Fibroblast of the aortic adventitia (primary cell): ENCODE measurements at regions not wholly inside any gene's neighbourhood (a gene's known extent, or its start where the extent isn't known, plus 50 kb on each side); places are given as distances from the start of the nearest gene placed in this dataset.

Experiments used
- DNase-seq: peaks from one replicate; pipeline ENCODE4 v3.0.0-alpha.2; 2010; ENCODE audit warnings: low read depth
- H3K4me3 ChIP-seq: 2 replicates; pipeline ENCODE4 v1.5.1; 2011; ENCODE audit warnings: low read depth, mild to moderate bottlenecking, control low read depth, low read length, moderate library complexity
- TF ChIP-seq, protein P1 (sequence below): IDR thresholded peaks from 2 replicates; pipeline ENCODE4 v1.5.1; 2011; ENCODE audit warnings: mild to moderate bottlenecking, low read length, control low read depth, inconsistent platforms; ENCODE audit not compliant: insufficient read depth

- H3K4me3 ChIP-seq: no peak overlapping the region
- TF ChIP-seq, protein P1, sequence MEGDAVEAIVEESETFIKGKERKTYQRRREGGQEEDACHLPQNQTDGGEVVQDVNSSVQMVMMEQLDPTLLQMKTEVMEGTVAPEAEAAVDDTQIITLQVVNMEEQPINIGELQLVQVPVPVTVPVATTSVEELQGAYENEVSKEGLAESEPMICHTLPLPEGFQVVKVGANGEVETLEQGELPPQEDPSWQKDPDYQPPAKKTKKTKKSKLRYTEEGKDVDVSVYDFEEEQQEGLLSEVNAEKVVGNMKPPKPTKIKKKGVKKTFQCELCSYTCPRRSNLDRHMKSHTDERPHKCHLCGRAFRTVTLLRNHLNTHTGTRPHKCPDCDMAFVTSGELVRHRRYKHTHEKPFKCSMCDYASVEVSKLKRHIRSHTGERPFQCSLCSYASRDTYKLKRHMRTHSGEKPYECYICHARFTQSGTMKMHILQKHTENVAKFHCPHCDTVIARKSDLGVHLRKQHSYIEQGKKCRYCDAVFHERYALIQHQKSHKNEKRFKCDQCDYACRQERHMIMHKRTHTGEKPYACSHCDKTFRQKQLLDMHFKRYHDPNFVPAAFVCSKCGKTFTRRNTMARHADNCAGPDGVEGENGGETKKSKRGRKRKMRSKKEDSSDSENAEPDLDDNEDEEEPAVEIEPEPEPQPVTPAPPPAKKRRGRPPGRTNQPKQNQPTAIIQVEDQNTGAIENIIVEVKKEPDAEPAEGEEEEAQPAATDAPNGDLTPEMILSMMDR: no peak
- no peak for DNase-seq
Measured at GRCh38 chr5:8396246-8396645, 527.3 kb downstream of the MTRR start.

DNA sequence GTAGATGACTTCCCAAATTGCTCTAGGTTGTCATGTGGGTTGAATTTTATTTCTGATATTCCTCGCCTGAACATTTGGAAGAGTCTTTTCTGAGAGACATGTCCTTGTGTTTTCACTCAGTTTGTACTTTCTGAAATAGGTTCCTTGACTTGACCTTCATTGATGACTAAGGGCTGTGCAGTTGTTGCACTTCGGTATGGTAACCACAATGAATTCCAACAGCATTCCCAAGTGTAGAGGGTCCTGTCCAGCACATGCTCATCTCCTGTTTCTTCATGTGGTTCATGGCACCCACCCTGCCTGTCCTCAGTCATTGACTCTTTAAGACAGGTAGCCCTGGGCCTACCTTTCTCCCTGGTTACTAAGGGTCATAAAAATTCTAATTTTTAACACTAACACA lies 527.8 kb downstream of the MTRR start:
- no peak overlapping the region for H3K4me3 ChIP-seq
- no peak for DNase-seq
- TF ChIP-seq, protein P1: no peak

DNA sequence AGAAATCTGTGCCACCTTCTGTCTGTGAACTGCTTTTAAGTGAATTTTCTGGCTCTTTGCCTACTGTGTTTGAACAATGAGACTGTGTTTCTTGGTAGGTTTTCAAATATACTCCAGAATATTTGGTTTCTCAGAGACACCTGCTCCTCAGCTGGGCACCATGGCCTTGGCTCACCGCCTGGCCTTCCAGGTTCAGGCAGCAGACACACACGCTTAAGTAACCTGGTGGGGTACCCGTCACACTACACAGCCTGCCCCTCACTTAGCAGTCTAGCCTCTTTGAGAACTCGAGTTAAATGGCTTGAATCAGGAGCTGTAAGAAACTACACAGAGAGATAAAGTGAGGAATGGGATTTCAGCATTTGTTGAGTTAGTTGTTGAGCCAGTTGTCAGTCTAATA lies 530.5 kb downstream of the MTRR start:
- TF ChIP-seq, protein P1: no peak

DNA sequence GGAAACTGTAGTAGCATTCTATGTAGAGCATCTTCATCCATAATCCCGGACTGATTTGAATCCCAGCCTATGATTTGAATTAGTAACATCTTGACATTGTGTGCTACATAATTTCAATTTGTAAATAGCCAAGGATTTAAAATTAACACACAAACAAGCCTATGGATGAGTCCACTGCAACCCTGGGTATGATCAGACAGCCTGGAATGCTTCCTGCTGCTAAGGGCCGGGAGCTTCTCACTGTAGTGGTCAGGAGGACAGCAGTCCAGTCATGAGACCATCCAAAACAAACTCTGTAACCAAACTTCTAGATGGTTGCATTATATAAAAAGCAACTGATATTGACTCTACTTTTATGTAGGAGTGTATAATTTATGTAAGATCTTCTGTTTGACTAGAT lies 539.3 kb downstream of the MTRR start:
- no peak overlapping the region for H3K4me3 ChIP-seq
- TF ChIP-seq, protein P1: no peak
- DNase-seq: no peak

More for the DNA sequence above, 530.5 kb downstream of the MTRR start:
- no peak overlapping the region for H3K4me3 ChIP-seq
- no peak for DNase-seq

- no peak overlapping the region for H3K4me3 ChIP-seq
- DNase-seq: no peak
- TF ChIP-seq, protein P1: no peak
Measured at GRCh38 chr5:8410618-8411017, 541.7 kb downstream of the MTRR start.

GRCh38 chr5:8413975-8414374 lies 545.0 kb downstream of the MTRR start:
- TF ChIP-seq, protein P1: no peak
- no peak overlapping the region for H3K4me3 ChIP-seq
- no peak for DNase-seq

DNA sequence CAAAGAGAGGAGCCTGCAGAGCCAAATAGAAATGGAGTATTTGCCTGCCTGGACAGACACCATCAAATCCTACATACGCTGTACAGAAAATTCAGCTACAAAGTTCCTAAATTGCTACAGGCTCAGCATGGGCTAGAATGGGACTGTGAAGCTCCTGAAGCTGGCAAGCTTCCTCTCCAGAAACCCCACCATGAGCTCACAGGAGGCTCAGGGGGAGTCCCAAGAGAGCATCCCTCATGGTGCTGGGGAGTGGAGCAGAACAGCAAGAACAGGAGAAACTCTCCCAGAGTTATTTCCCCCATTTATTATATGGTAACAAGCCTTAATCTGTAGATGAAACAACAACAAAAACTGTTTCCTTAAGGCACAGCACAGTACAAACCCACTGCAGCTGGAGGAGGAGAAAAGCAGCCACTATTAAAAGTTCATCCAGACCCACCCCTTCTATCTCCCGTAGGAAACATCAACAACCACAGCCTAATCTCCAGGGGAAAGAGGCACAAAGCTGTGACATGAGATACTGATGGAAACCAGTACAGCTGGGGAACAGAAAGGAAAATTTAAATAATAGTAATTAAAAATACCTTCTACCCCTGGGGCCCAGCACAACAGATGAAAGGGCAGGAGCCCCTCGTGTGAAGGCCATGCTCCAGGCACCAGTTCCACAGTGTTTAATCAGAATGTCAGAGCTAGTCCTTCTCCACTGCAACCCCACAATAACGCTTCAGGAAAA lies 548.5 kb downstream of the MTRR start:
- no peak for DNase-seq
- TF ChIP-seq, protein P1: no peak
- H3K4me3 ChIP-seq: no peak overlapping the region
